Esophagus squamous epithelium (tissue), 4 donors: ENCODE measurements at regions not wholly inside any gene's neighbourhood (a gene's known extent, or its start where the extent isn't known, plus 50 kb on each side); places are given as distances from the start of the nearest gene placed in this dataset.

Experiments
- CTCF ChIP-seq, 6 experiments: fragments of 450-650 bp in 4 of 6; fragments of 200-600 bp in 2 of 6; sonication (generic) in 2 of 6; IDR thresholded peaks; one replicate each; pipeline ENCODE4 v1.5.1; 2016 to 2019; ENCODE audit warnings: antibody characterized with exemption in 6 of 6, mild to moderate bottlenecking in 4 of 6, moderate library complexity in 4 of 6
- POLR2A ChIP-seq, 4 donors: fragments of 450-650 bp; IDR thresholded peaks; one replicate each; pipeline ENCODE4 v1.6.1; 2017; ENCODE audit warnings: antibody characterized with exemption in 4 of 4, mild to moderate bottlenecking in 4 of 4, moderate library complexity in 3 of 4

DNA sequence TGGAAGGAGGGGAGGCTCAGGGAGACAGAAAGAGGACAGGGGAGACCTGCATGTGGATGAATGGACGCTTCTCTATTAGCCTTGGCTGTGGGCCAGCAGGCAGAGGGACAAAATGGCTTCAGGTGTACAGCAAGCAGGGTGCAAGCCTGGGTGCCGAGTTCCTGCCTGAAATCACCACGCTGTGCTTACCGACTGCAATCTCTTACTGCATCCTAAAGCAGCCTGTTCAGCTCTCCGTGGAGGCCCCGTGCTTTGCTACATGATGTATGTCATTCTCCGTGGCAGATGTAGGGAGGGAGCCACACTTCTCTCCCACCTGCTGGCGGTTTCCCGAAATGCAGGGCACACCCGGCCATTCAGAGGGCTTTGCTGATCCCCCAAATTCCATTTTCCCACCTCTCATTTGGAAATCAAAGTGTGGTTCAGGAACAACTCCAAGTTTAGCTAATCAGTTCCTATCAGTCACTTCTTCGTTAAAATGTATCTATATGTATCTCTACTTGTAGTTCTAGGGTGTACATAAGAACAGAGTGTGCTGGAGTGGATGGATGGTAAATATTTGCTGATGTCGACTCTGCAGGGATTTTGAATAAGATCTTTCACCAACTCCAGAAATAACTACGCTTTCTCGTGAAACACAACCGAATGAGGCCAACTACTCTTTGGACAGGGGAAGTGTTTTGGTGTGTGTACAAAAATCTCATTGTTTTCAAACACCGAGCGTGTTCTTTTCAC lies 122.3 kb upstream of the BACE2 start:
- TF ChIP-seq CTCF (IDR thresholded peaks at IDR 0.05) (peak in 3 of 6 experiments; percentile 28 to 52 (median 39)), POLR2A (IDR thresholded peaks at IDR 0.05) (no peak)
